ENCODE measurements at regions not wholly inside any gene's neighbourhood (a gene's known extent, or its start where the extent isn't known, plus 50 kb on each side); places are given as distances from the start of the nearest gene placed in this dataset.
"Not testable (repeated sequence)": the region's sequence is repeated elsewhere in the genome, so short reads cannot be mapped to it uniquely, and the experiment has no call there.

- ATAC-seq (no peak), DNase-seq (no peak)
- ChIA-PET POLR2A (no interaction called here), CTCF (interaction anchor here (1.2 kb wide), 1 partner anchor 10 kb away, joined by 3 read pairs; no protein-coding TSS in a partner anchor)
- no peak overlapping the region for H3K27ac Mint-ChIP-seq
- H3K9me3 Mint-ChIP-seq (ENCODE audit: insufficient read depth) = no peaks in the 10 kb centered on the region
- peaks cover 3% of the 10 kb centered on the region for H3K36me3 Mint-ChIP-seq (ENCODE audit: low read depth)
- no peaks in the 10 kb centered on the region for H3K27me3 Mint-ChIP-seq (ENCODE audit: low read depth)
- no peak overlapping the region for H3K4me3 Mint-ChIP-seq
- peaks cover 13% of the 10 kb centered on the region for H3K4me1 Mint-ChIP-seq (ENCODE audit: low read depth)
These were observed 213.9 kb upstream of the TBL1XR1 start for GRCh38 chr3:177411201-177411600.

DNA sequence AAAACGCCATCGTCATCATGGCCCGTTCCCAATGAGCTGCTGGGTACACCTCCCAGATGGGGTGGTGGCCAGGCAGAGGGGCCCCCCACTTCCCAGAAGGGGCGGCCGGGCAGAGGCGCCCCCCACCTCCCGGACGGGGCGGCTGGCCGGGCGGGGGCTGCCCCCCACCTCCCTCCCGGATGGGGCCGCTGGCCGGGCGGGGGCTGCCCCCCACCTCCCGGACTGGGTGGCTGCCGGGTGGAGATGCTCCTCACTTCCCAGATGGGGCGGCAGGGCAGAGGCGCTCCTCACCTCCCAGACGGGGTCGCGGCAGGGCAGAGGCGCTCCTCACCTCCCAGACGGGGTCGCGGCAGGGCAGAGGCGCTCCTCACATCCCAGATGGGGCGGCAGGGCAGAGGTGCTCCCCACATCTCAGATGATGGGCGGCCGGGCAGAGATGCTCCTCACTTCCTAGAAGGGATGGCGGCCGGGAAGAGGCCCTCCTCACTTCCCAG, 215.4 kb upstream of the TBL1XR1 start:
- H3K4me1 Mint-ChIP-seq (ENCODE audit: low read depth) = peaks cover 13% of the 10 kb centered on the region
- H3K27me3 Mint-ChIP-seq (ENCODE audit: low read depth); ATAC-seq; H3K9me3 Mint-ChIP-seq (ENCODE audit: insufficient read depth); H3K27ac Mint-ChIP-seq; DNase-seq; H3K36me3 Mint-ChIP-seq (ENCODE audit: low read depth); POLR2A ChIA-PET; H3K4me3 Mint-ChIP-seq; CTCF ChIA-PET: not testable (repeated sequence)

GRCh38 chr3:177414093-177414492, 216.8 kb upstream of the TBL1XR1 start:
- ChIA-PET CTCF (no interaction called here), POLR2A (interaction anchor here (0.6 kb wide), 1 partner anchor 54 kb away, joined by 3 read pairs; no protein-coding TSS in a partner anchor)
- Mint-ChIP-seq H3K9me3 (ENCODE audit: insufficient read depth) (no peaks in the 10 kb centered on the region), H3K4me1 (ENCODE audit: low read depth) (peaks cover 18% of the 10 kb centered on the region), H3K36me3 (ENCODE audit: low read depth) (peaks cover 3% of the 10 kb centered on the region), H3K27me3 (ENCODE audit: low read depth) (no peaks in the 10 kb centered on the region), H3K27ac (no peak overlapping the region), H3K4me3 (no peak overlapping the region)
- no peak for ATAC-seq
- no peak for DNase-seq

GRCh38 chr3:177418787-177419186, 221.5 kb upstream of the TBL1XR1 start:
- ATAC-seq = no peak

DNA sequence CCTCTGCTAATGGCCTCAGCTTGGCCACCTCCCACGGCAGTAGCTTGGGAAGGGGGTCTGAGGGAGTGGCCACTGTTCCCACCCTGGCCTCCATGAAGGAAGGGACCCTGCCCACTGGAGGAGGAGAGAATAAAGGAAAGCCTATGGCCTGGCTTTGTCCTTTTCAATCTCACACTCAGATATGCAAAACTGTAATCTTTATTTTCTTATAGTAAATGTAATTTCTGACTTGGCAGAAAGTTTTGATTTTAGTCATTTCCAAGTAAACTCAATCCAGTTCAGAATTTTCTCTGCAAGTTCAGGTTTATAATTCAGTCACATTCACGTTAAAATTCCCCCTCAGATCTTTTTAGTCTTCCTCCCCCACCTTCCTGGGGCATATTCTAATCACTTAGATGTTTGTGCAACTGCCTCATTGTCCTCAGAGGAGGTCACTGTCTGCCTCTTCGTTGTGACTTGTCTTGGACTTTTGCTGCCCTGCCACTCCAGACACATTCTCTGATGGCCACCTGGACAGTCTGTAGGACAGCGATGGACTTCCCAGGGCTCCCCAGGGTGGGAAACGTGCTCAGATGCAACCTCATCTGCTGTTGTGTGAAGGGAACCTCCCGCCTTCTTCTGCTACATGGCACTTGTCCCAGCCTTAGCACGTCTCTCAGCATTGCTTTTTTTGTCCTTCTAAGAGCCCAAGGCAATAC, 222.8 kb upstream of the TBL1XR1 start:
- ATAC-seq (no peak), DNase-seq (no peak)
- Mint-ChIP-seq H3K27ac (no peak overlapping the region), H3K4me1 (ENCODE audit: low read depth) (peaks cover 23% of the 10 kb centered on the region), H3K4me3 (no peak overlapping the region), H3K27me3 (ENCODE audit: low read depth) (no peaks in the 10 kb centered on the region), H3K36me3 (ENCODE audit: low read depth) (no peaks in the 10 kb centered on the region), H3K9me3 (ENCODE audit: insufficient read depth) (no peaks in the 10 kb centered on the region)
- ChIA-PET CTCF (interaction anchor here (0.9 kb wide), 1 partner anchor 69 kb away, joined by 3 read pairs; no protein-coding TSS in a partner anchor), POLR2A (no interaction called here)

More at GRCh38 chr3:177418787-177419186, 221.5 kb upstream of the TBL1XR1 start:
- Mint-ChIP-seq H3K27ac (no peak overlapping the region), H3K36me3 (ENCODE audit: low read depth) (no peaks in the 10 kb centered on the region), H3K4me1 (ENCODE audit: low read depth) (peaks cover 21% of the 10 kb centered on the region), H3K4me3 (no peak overlapping the region), H3K9me3 (ENCODE audit: insufficient read depth) (no peaks in the 10 kb centered on the region), H3K27me3 (ENCODE audit: low read depth) (no peaks in the 10 kb centered on the region)
- no peak for DNase-seq
- ChIA-PET CTCF (interaction anchor here (0.6 to 0.9 kb wide), 3 partner anchors 13 to 926 kb away, joined by 3 read pairs; no protein-coding TSS in a partner anchor), POLR2A (no interaction called here)

GRCh38 chr3:177420651-177421480, 223.6 kb upstream of the TBL1XR1 start:
- Mint-ChIP-seq H3K27me3 (ENCODE audit: low read depth) (no peaks in the 10 kb centered on the region), H3K9me3 (ENCODE audit: insufficient read depth) (no peaks in the 10 kb centered on the region), H3K27ac (no peak overlapping the region), H3K36me3 (ENCODE audit: low read depth) (no peaks in the 10 kb centered on the region), H3K4me3 (no peak overlapping the region), H3K4me1 (ENCODE audit: low read depth) (peaks cover 23% of the 10 kb centered on the region)
- ChIA-PET CTCF (interaction anchor here (0.7 to 0.9 kb wide), 2 partner anchors 10 to 68 kb away, joined by 3 read pairs; no protein-coding TSS in a partner anchor), POLR2A (no interaction called here)
- ATAC-seq (no peak), DNase-seq (no peak)

DNA sequence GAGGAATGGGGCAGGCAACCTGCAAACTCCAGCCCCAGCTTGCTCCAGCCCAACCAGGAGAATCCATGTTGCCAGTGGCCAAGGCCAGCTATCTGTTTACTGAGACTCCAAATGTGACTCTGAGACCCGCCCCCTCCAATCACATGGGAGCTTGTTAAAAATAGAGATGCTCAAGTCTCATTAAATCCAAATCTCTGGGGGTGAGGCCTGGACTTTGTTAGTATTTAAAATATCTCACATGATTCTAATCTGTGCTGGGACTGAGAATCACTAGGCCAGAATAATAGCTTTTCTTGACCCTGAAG, 224.2 kb upstream of the TBL1XR1 start:
- CTCF ChIA-PET = interaction anchor here (0.7 kb wide), 1 partner anchor 10 kb away, joined by 3 read pairs; no protein-coding TSS in a partner anchor
- H3K9me3 Mint-ChIP-seq (ENCODE audit: insufficient read depth) = no peaks in the 10 kb centered on the region

DNA sequence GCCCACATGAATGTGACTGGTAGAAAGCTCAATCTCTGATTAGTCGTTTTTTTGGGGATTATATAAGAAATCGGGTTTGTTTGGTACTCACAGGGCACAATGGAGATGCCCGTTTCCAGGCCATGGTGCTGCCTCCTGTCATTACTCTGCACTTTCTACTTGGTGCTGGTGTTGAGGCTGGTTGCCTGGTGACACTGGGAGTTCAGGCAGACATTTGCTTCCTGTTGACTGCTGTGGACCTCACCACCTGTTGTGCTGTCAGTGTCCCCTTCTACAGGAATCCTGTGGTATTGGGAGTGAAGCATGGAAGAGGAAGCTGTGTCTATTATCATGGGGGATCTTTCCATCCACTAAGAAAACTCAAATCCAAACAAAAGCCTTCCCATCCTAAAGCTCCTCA, 227.2 kb upstream of the TBL1XR1 start:
- Mint-ChIP-seq H3K36me3 (ENCODE audit: low read depth) (no peaks in the 10 kb centered on the region), H3K9me3 (ENCODE audit: insufficient read depth) (no peaks in the 10 kb centered on the region), H3K27ac (no peak overlapping the region), H3K4me3 (no peak overlapping the region), H3K27me3 (ENCODE audit: low read depth) (no peaks in the 10 kb centered on the region), H3K4me1 (ENCODE audit: low read depth) (peaks cover 38% of the 10 kb centered on the region)
- CTCF ChIA-PET = no interaction called here
- DNase-seq (no peak), ATAC-seq (no peak)
- POLR2A ChIA-PET = no interaction called here

More for the DNA sequence above, 224.2 kb upstream of the TBL1XR1 start:
- ATAC-seq (no peak), DNase-seq (no peak)
- POLR2A ChIA-PET = no interaction called here
- no peaks in the 10 kb centered on the region for H3K27me3 Mint-ChIP-seq (ENCODE audit: low read depth)
- H3K27ac Mint-ChIP-seq = no peak overlapping the region
- H3K4me3 Mint-ChIP-seq = no peak overlapping the region
- H3K36me3 Mint-ChIP-seq (ENCODE audit: low read depth) = no peaks in the 10 kb centered on the region
- peaks cover 27% of the 10 kb centered on the region for H3K4me1 Mint-ChIP-seq (ENCODE audit: low read depth)

DNA sequence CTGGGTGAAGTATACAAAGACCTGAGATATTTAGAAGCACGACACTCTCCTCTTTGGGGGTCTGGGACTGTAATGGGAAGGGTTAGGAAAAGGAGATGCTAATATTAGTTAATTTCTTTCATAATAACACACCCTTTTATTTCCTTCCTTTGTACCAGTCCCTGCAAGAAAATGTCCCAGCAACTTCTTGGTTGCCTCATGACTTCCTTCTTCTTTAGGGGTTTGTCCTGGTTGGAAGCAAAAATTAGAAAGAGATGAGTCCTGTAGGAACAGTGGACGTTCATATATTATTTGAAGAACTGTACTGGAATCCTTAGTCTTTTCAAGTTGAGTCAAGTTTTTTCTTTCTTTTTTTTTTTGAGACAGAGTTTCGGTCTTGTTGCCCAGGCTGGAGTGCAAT, 227.8 kb upstream of the TBL1XR1 start:
- DNase-seq (no peak), ATAC-seq (no peak)
- H3K9me3 Mint-ChIP-seq (ENCODE audit: insufficient read depth) = no peaks in the 10 kb centered on the region
- ChIA-PET POLR2A (no interaction called here), CTCF (no interaction called here)
- H3K36me3 Mint-ChIP-seq (ENCODE audit: low read depth) = no peaks in the 10 kb centered on the region
- H3K4me3 Mint-ChIP-seq = no peak overlapping the region
- peaks cover 35% of the 10 kb centered on the region for H3K4me1 Mint-ChIP-seq (ENCODE audit: low read depth)
- no peaks in the 10 kb centered on the region for H3K27me3 Mint-ChIP-seq (ENCODE audit: low read depth)
- H3K27ac Mint-ChIP-seq = no peak overlapping the region

DNA sequence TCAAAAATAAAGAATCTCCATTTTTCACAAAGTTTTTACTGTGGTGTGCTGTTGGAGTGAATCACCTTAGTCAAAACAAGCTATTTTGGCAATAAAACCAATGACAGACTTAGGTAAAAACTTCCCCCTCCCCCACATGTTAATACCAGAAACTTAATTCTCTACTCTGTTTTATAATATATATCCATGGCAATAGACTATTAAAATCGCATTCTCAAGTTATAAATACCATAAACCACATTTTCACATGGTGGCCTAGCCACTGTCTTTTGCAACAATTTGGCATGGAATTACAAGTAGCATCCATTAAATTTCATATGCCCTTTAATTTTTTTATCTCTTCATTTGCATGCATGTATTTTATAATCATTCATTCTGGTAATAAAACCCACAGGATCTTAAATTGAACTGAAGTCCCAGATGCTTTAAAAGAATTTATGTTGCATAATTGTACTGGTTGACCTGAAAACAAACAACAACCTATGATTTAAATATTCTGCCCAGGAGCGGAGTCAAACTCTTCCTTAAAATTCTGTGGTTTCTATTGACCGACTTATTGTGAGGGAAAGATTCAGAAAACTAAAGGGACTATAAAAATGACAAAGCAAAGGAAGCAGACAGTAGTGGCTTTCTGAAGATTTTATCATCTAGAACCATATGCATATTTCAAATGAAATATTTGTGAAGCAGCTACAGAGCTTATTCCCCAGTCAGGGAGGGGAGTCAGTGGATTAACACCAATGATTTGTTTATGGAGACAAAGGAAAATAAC, 229.0 kb upstream of the TBL1XR1 start:
- CTCF ChIA-PET = interaction anchor here (0.8 to 1.0 kb wide), 3 partner anchors 11 to 375 kb away, joined by 3 read pairs; no protein-coding TSS in a partner anchor
- Mint-ChIP-seq H3K4me3 (no peak overlapping the region), H3K9me3 (ENCODE audit: insufficient read depth) (no peaks in the 10 kb centered on the region), H3K36me3 (ENCODE audit: low read depth) (no peaks in the 10 kb centered on the region), H3K27ac (peak overlapping the region; percentile 68), H3K27me3 (ENCODE audit: low read depth) (no peaks in the 10 kb centered on the region), H3K4me1 (ENCODE audit: low read depth) (peaks cover 30% of the 10 kb centered on the region)
- no peak for ATAC-seq
- POLR2A ChIA-PET = interaction anchor here (1.0 to 2.5 kb wide), 2 partner anchors 66 to 280 kb away, joined by 3 to 8 read pairs; no protein-coding TSS in a partner anchor
- no peak for DNase-seq

GRCh38 chr3:177426878-177427495, 229.7 kb upstream of the TBL1XR1 start:
- Mint-ChIP-seq H3K4me1 (ENCODE audit: low read depth) (peaks cover 25% of the 10 kb centered on the region), H3K36me3 (ENCODE audit: low read depth) (no peaks in the 10 kb centered on the region), H3K27ac (peak overlapping the region; percentile 68), H3K4me3 (peak overlapping the region; percentile 21), H3K9me3 (ENCODE audit: insufficient read depth) (no peaks in the 10 kb centered on the region), H3K27me3 (ENCODE audit: low read depth) (no peaks in the 10 kb centered on the region)
- ChIA-PET CTCF (interaction anchor here (0.8 to 1.0 kb wide), 2 partner anchors 23 to 376 kb away, joined by 3 read pairs; no protein-coding TSS in a partner anchor), POLR2A (interaction anchor here (1.0 to 2.5 kb wide), 2 partner anchors 67 to 281 kb away, joined by 3 to 8 read pairs; no protein-coding TSS in a partner anchor)
- peak; percentile 88 for ATAC-seq
- peak; percentile 58 for DNase-seq
